ENCODE measurements at regions not wholly inside any gene's neighbourhood (a gene's known extent, or its start where the extent isn't known, plus 50 kb on each side); places are given as distances from the start of the nearest gene placed in this dataset.

DNA sequence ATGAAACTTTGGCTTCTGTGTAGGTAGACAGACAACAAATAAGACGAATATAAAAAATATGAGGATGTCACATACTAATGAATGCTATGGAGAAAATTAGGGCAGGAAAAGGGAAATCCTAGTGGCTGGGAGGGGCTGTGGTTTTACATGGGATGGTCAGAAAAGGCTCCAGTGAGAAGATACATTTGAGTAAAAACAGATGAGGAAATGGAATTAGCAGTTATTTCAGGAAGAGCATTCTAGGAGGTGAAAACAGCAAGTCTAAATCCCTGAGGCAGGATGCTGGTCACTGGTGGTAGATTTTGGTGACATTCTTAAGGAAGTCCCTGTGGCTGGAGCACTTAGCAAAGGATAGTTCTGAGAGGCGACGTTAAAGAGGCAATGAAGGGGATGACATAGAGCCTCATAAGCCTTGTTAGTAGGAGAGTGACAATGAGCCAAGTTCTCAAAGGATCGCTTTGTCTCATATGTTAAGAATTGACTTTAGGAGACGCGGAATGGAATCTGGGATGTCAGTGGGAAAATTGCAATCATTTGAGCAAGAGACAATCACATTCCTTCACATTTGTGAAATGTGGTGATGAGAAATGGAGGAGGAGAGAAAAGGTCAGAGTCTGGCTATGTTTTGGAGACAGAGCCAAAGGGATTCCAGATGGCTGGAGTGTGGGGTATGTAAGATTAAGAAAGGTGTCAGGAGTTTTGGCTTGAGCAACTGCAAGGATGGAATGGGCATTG, 384.7 kb upstream of the FZD8 start:
- no peaks in the 10 kb centered on the region for H4K20me1 ChIP-seq (replicated peaks; ENCODE audit: control insufficient read depth, extremely low read depth, insufficient read depth, low read length)
- no peaks in the 10 kb centered on the region for H3K9me3 ChIP-seq (replicated peaks; ENCODE audit: control insufficient read depth, insufficient read depth, low read length)
- dilution Hi-C loops (cut with MboI; ENCODE audit: extremely low pct_ligation_motif_present, low sequenced_read_pairs) = no loop called here
- no peak for FAIRE-seq
- H3K4me1 ChIP-seq (ENCODE audit: control insufficient read depth, extremely low read depth, insufficient read depth, low read length) = no peaks in the 10 kb centered on the region
- no peaks in the 10 kb centered on the region for H3K27me3 ChIP-seq (ENCODE audit: control insufficient read depth in 2 of 2, insufficient read depth in 2 of 2, low read length in 2 of 2)
- no peak overlapping the region for H3K27ac ChIP-seq (ENCODE audit: insufficient read depth, low read depth, low read length)
- no peaks in the 10 kb centered on the region for H3K9me1 ChIP-seq (replicated peaks; ENCODE audit: control insufficient read depth, extremely low read depth, insufficient read depth, low read length)
- no peaks in the 10 kb centered on the region for H3K79me2 ChIP-seq (ENCODE audit: control insufficient read depth, insufficient read depth, low read length)
- POLR2A ChIA-PET = no interaction called here
- no peak overlapping the region for H3K4me2 ChIP-seq (ENCODE audit: insufficient read depth, low read length)
- DNase-seq (ENCODE audit: low read depth, low spot score) = no peak
- BruUV-seq (replicated peaks) = no TSS peak
- intact Hi-C loops (cut with micrococcal nuclease) = no loop called here
- no peak overlapping the region for H3K9ac ChIP-seq (replicated peaks; ENCODE audit: extremely low read depth, insufficient read depth, low read length)
- no peak overlapping the region for H3K4me3 ChIP-seq (replicated peaks in 1 of 3; ENCODE audit: insufficient read depth in 1 of 3, low read depth in 1 of 3, low read length in 3 of 3)
- no peak overlapping the region for H2AFZ ChIP-seq (ENCODE audit: low read depth, low read length)
- CTCF ChIA-PET = no interaction called here
- no peaks in the 10 kb centered on the region for H3K36me3 ChIP-seq (ENCODE audit: control insufficient read depth in 2 of 2, extremely low read depth in 1 of 2, insufficient read depth in 2 of 2, low read length in 2 of 2)
- TF ChIP-seq, protein P1, sequence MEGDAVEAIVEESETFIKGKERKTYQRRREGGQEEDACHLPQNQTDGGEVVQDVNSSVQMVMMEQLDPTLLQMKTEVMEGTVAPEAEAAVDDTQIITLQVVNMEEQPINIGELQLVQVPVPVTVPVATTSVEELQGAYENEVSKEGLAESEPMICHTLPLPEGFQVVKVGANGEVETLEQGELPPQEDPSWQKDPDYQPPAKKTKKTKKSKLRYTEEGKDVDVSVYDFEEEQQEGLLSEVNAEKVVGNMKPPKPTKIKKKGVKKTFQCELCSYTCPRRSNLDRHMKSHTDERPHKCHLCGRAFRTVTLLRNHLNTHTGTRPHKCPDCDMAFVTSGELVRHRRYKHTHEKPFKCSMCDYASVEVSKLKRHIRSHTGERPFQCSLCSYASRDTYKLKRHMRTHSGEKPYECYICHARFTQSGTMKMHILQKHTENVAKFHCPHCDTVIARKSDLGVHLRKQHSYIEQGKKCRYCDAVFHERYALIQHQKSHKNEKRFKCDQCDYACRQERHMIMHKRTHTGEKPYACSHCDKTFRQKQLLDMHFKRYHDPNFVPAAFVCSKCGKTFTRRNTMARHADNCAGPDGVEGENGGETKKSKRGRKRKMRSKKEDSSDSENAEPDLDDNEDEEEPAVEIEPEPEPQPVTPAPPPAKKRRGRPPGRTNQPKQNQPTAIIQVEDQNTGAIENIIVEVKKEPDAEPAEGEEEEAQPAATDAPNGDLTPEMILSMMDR (IDR thresholded peaks at IDR 0.05; ENCODE audit: extremely low read depth in 1 of 2, insufficient read depth in 1 of 2, low read depth in 1 of 2, low read length in 2 of 2) = no peak
- TF ChIP-seq POLR2A (IDR thresholded peaks at IDR 0.05; ENCODE audit: low read depth, low read length) = no peak
- TF ChIP-seq GATA2 (IDR thresholded peaks at IDR 0.05; ENCODE audit: insufficient read depth, insufficient read length, low read depth, low read length) = no peak
- TF ChIP-seq JUN (IDR thresholded peaks at IDR 0.05; ENCODE audit: borderline replicate concordance, insufficient read depth, insufficient read length, low read depth) = no peak
- no peak for TF ChIP-seq POLR2AphosphoS5 (IDR thresholded peaks at IDR 0.05; ENCODE audit: insufficient read depth, low read depth, low read length)
- TF ChIP-seq EZH2 (IDR thresholded peaks at IDR 0.05; ENCODE audit: borderline replicate concordance, low read depth, low read length, severe bottlenecking) = no peak
- TF ChIP-seq, protein P2, sequence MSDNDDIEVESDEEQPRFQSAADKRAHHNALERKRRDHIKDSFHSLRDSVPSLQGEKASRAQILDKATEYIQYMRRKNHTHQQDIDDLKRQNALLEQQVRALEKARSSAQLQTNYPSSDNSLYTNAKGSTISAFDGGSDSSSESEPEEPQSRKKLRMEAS (IDR thresholded peaks at IDR 0.05; ENCODE audit: insufficient read depth, insufficient read length) = no peak
- TF ChIP-seq MYC (IDR thresholded peaks at IDR 0.05; ENCODE audit: low read depth, low read length) = no peak
- TF ChIP-seq FOS (IDR thresholded peaks at IDR 0.05; ENCODE audit: borderline replicate concordance, insufficient read depth, low read length) = no peak

Measured in endothelial cell of umbilical vein (primary cell).